NCI-H128 (cell line): ENCODE measurements at regions not wholly inside any gene's neighbourhood (a gene's known extent, or its start where the extent isn't known, plus 50 kb on each side); places are given as distances from the start of the nearest gene placed in this dataset.

Source experiments
- DNase-seq: peaks from one replicate; lab custom pipeline; 2025; ENCODE audit not compliant: unreplicated experiment; lab: John Stamatoyannopoulos, UW

DNA sequence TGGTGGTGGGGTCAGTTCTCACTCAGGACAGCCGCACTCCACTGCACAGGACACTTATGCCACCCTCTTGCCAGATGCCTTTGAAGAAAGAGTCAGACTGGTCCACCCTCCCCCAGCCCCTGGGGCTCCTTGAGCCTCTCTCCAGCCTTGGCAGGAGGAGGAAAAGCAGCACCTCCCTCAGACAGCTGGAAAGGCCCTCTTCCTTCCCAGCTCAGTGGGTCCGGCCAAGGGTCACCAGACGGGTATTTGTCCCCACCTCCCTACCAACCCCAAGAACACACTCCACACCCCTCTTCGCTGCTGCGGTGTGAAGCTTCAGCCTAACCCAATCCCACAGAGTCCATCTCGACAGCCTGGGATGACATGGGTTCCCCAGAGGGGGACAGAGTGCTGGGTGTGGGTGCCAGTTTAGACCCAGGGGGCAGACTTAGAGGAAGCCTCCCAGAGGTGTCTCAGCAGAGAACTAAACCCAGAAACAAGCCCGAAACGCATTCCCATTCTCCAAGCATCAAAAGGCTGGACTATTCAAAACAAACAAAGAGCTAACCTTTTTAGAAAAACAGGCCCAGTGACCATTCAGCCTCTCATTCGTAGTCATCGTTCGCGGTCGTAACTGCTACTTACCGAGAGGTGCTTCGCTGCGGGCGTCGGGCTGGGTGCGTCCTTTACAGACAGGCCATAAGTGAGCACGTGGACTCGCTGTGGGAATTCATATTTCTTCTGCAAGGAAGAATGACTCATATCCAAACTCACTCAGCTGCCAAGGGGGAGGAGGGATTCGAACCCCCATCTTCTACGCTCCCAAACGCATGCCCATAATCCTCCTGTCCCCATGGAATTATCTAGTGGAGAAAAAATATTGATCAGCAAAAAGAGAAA lies 57.5 kb upstream of the ANO1 start:
- DNase-seq, result no peak

DNA sequence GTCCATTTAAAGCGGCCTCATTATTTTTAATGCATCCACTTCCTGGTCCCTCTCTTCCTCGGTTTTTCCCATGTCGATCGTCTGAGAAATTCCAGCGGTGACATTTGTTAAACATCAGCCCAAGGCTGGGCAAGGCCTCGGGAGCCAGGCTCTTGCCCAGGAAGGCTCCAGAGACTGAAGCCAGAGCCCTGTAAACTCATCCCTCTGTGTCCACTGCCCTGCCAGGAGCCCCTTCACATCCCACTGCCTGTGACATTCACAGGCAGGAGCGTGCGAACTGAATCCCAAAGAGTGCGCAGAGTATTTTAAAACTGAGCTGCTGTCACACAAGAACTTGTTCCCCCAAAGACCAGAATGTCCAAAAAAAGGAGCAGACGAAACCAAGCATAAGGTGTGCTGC lies 56.5 kb upstream of the ANO1 start:
- DNase-seq, result no peak

DNA sequence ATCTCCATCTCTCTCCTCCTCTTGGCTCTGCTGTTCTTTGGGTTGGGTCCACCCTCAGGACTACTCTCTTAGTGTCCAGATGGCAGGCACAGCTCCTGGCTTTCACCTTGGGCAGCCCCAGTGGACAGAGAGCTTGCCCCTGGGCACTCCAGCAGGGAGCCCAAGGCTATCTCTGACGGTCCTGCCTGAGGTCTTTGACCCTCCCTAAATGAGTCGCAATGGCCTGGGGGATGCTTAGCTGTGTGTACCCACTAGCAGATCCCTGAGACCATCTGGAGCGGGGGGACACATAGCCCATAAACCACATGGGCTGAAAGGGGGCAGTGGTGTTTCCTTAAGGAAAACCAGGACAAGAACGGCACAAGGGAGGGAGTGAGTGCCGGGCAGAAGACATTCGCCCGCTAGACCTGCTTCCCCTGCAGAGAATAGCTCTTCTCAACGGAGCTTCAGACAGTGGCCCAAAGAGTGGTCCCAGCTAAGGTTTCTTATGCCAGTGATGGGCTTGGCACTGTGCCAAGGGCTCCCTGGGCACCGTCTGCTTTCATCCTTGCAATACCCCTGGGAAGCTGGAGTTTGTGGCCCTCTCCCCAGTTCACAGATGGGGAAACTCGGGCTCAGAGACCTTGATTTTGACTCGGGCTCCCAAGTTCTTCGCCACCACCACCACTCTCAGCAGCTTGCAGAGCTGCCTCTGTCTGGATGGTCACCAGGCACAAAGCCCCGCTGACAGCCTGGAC lies 53.9 kb upstream of the ANO1 start:
- no peak for DNase-seq

DNA sequence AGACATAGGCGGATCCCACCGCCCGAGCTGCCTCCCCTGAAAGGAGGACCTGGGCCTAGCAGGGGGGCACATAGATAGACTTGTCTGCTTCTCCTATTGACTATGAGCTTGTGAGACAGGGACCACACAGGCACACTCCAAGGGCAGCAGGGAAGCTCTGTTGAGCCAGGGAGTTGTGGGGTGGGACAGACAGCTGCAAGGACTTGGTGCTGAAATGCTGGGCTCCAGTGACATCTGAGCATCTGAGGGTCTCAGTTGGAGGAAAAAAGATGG lies 53.4 kb upstream of the ANO1 start:
- DNase-seq, result no peak

DNA sequence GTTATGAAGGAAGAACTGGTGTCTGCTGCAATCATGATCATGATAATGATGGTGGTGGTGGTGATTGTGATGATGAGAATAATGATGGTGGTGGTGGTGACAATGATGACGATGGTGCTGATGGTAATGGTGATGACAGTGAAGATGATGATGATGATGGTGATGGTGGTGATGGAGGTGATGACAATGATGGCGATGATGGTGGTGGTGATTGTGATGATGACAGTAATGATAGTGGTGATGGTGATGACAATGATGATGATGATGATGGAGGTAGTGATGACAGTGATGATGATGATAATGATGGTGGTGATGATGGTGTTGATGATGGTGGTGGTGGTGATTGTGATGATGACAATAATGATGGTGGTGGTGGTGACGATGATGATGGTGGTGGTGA lies 52.8 kb upstream of the ANO1 start:
- DNase-seq, result no peak

GRCh38 chr11:70026012-70026411 lies 52.1 kb upstream of the ANO1 start:
- DNase-seq, result no peak

DNA sequence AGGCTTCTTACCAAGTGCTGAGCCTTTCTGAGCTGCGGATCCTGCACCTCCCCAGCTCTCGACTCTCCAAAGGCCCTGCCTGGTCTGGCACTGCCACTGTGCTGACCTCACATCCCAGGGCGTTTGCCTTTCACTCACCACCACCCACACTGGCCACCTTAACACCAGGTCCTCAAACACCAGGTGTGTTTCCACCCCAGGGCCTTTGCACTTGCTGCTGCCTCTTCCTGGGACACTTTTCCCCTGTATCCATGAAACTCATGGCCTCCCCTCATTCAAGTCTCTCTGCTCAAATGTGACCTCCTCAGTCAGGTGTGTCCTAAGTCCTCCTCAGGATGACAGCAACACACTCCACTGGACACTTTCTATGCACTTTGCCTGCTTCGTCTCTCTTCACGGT lies 51.4 kb upstream of the ANO1 start:
- DNase-seq, result no peak

DNA sequence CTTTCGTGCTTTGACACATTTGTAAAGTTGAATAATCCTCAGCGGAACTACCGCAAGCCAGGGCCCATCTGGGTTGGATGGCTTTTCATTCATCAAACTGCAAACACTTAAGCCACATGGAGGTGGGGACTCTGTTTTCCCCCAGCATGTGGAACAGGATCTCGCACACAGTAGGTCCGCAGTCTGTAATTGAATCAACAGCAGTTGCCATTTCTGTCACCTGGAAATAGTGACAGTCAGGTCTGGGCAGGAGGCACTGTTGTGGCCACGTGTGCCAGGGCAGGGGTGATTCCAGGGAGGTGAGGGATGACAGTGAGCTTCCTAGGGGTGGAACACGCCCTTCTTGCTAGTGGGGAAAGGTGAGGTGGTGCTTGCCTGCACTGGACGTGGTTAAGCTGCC lies 50.7 kb upstream of the ANO1 start:
- no peak for DNase-seq

DNA sequence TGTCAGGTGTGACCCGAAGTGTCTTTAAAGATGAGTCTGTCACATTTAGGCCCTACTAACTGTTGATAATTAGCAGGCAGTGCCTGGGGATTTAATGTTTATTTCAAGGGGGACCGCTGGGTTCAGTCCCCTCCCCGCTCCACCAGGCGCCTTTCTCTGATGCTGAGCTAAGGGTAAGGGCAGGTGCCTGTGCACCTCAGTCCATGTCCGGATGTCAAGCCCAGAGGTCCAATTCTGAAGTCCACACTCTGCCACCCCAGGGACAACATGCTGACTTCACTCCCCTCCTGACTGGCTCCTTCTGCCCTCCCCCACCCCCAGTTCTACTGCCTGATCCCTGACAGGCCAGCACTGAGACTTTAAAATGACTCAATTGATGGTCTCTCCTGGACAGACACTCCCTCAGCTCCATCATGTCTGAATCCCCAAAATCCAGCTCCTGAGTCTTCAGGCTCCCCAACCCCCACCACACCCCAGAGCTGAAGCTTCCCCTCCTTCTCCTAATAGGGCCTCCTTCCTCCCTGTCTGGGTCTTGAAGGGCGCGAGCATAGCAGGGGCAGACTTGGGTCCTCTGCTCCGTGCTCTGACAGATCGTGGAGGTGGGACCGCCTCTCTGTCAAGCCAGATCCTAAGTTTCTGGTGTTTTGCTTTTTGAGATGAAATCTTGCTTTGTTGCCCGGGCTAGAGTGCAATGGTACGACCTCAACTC lies 49.8 kb upstream of the ANO1 start:
- no peak for DNase-seq
